ENCODE measurements at regions not wholly inside any gene's neighbourhood (a gene's known extent, or its start where the extent isn't known, plus 50 kb on each side); places are given as distances from the start of the nearest gene placed in this dataset.

DNA sequence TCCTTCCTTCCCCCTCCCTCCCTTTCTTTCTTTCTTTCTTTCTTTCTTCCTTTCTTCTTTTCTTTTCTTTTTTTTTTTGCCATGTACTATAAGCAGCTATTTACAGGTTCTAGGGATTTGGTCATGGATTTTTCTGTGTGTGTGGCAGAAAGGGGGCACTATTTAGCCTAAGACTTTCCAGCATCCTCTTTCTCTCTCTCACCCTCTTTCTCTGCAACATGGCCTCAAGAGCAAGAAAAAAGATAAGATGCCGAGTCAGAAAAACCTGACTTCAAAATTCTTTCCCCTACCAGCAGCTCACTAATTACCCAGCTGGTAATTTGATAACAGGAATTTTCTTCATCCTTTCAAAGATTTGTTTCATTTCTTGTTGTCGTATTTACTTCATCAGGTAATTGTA, 458.3 kb upstream of the ADAMTS5 start:
- TF ChIP-seq, protein P1, sequence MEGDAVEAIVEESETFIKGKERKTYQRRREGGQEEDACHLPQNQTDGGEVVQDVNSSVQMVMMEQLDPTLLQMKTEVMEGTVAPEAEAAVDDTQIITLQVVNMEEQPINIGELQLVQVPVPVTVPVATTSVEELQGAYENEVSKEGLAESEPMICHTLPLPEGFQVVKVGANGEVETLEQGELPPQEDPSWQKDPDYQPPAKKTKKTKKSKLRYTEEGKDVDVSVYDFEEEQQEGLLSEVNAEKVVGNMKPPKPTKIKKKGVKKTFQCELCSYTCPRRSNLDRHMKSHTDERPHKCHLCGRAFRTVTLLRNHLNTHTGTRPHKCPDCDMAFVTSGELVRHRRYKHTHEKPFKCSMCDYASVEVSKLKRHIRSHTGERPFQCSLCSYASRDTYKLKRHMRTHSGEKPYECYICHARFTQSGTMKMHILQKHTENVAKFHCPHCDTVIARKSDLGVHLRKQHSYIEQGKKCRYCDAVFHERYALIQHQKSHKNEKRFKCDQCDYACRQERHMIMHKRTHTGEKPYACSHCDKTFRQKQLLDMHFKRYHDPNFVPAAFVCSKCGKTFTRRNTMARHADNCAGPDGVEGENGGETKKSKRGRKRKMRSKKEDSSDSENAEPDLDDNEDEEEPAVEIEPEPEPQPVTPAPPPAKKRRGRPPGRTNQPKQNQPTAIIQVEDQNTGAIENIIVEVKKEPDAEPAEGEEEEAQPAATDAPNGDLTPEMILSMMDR (IDR thresholded peaks at IDR 0.05; ENCODE audit: low read depth, low read length, poor library complexity, severe bottlenecking), result no peak
- TF ChIP-seq EZH2phosphoT487 (IDR thresholded peaks at IDR 0.05; ENCODE audit: borderline replicate concordance, low read length), result no peak
